ENCODE measurements at regions not wholly inside any gene's neighbourhood (a gene's known extent, or its start where the extent isn't known, plus 50 kb on each side); places are given as distances from the start of the nearest gene placed in this dataset.
A peak's percentile ranks its signal among the peaks of the same experiment; 100 is the strongest.

DNA sequence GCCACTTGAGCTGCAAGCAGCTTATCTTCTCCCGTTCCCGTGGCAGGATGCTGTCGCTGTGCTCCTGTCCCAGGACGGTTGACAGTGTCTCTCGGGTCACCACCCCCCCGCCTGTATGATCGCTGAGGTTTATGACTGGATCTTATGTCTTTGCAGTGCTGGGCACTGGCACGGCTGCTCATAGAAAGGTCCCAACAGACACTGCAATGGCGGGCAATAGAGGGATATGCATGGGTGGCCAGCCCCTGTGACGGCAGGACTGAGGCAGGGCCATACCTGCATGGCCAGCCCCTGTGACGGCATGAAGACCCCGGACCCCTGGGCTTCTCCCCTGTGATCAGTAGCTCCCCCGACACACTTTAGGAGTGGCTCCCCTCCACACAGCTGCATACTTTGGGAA lies 307.2 kb downstream of the TEX29 start:
- peaks cover 3% of the 10 kb centered on the region for H3F3A ChIP-seq (ENCODE audit: insufficient read depth, low read length, poor library complexity, severe bottlenecking)
- H3K27ac ChIP-seq (ENCODE audit: low read length): no peak overlapping the region
- no peak overlapping the region for H3K4me3 ChIP-seq (ENCODE audit: low read length)
- H3K9me3 ChIP-seq (ENCODE audit: low read length): no peaks in the 10 kb centered on the region
- H3K4me2 ChIP-seq (ENCODE audit: low read length): no peak overlapping the region
- no peak overlapping the region for H2AFZ ChIP-seq (ENCODE audit: low read depth, low read length)
- H3K27me3 ChIP-seq (ENCODE audit: insufficient read depth, low read depth, low read length): no peaks in the 10 kb centered on the region
- TF ChIP-seq TAF1 (IDR thresholded peaks at IDR 0.05; ENCODE audit: low read depth) (no peak), POLR2AphosphoS5 (IDR thresholded peaks at IDR 0.05) (no peak), SMC3 (conservative IDR thresholded peaks at IDR 0.05; ENCODE audit: poor library complexity) (no peak), RAD21 (conservative IDR thresholded peaks at IDR 0.05) (no peak), EP300 (conservative IDR thresholded peaks at IDR 0.05; ENCODE audit: poor library complexity, severe bottlenecking) (no peak), EZH2 (IDR thresholded peaks at IDR 0.05; ENCODE audit: borderline replicate concordance, insufficient read depth, low read length, poor library complexity, severe bottlenecking) (no peak), MXI1 (conservative IDR thresholded peaks at IDR 0.05; ENCODE audit: poor library complexity, severe bottlenecking) (no peak)
- TF ChIP-seq, protein P1, sequence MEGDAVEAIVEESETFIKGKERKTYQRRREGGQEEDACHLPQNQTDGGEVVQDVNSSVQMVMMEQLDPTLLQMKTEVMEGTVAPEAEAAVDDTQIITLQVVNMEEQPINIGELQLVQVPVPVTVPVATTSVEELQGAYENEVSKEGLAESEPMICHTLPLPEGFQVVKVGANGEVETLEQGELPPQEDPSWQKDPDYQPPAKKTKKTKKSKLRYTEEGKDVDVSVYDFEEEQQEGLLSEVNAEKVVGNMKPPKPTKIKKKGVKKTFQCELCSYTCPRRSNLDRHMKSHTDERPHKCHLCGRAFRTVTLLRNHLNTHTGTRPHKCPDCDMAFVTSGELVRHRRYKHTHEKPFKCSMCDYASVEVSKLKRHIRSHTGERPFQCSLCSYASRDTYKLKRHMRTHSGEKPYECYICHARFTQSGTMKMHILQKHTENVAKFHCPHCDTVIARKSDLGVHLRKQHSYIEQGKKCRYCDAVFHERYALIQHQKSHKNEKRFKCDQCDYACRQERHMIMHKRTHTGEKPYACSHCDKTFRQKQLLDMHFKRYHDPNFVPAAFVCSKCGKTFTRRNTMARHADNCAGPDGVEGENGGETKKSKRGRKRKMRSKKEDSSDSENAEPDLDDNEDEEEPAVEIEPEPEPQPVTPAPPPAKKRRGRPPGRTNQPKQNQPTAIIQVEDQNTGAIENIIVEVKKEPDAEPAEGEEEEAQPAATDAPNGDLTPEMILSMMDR (IDR thresholded peaks at IDR 0.05; ENCODE audit: poor library complexity, severe bottlenecking): no peak
- no peak overlapping the region for H3K9ac ChIP-seq (ENCODE audit: low read length)
- no peaks in the 10 kb centered on the region for H4K20me1 ChIP-seq (ENCODE audit: insufficient read depth)
- no peaks in the 10 kb centered on the region for H3K79me2 ChIP-seq (replicated peaks; ENCODE audit: insufficient read depth, low read length)
- H3K36me3 ChIP-seq (ENCODE audit: insufficient read depth, low read length): no peaks in the 10 kb centered on the region
- no peaks in the 10 kb centered on the region for H3K9me2 ChIP-seq (ENCODE audit: insufficient read depth, low read length)

DNA sequence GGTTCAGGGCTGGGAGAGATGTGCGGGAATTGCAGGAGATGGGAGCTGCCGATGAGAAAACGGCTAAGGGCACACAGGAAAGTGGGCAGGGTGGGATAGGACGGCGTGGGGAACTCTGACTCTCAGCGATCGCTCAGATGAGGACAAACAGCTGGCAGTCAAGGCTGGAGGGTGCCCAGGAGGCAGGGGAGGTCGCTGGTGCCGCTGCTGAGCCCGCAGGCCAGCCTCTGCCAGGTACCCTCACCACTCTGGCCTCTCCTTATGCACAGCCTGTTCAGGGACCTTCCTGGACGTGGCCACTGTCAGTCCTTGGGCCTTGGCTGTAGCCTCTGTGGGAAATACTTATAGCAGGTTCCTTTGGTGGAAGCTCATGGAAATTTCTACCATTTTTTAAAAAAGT lies 308.6 kb downstream of the TEX29 start:
- H3K4me2 ChIP-seq (ENCODE audit: low read length): no peak overlapping the region
- H3K79me2 ChIP-seq (replicated peaks; ENCODE audit: insufficient read depth, low read length): no peaks in the 10 kb centered on the region
- H3K27ac ChIP-seq (ENCODE audit: low read length): peak overlapping the region; percentile 88
- H3K4me3 ChIP-seq (ENCODE audit: low read length): no peak overlapping the region
- peaks cover 3% of the 10 kb centered on the region for H3F3A ChIP-seq (ENCODE audit: insufficient read depth, low read length, poor library complexity, severe bottlenecking)
- no peaks in the 10 kb centered on the region for H3K9me2 ChIP-seq (ENCODE audit: insufficient read depth, low read length)
- no peaks in the 10 kb centered on the region for H3K27me3 ChIP-seq (ENCODE audit: insufficient read depth, low read depth, low read length)
- H3K9ac ChIP-seq (ENCODE audit: low read length): peak overlapping the region; percentile 58
- no peaks in the 10 kb centered on the region for H3K9me3 ChIP-seq (ENCODE audit: low read length)
- no peaks in the 10 kb centered on the region for H4K20me1 ChIP-seq (ENCODE audit: insufficient read depth)
- no peaks in the 10 kb centered on the region for H3K36me3 ChIP-seq (ENCODE audit: insufficient read depth, low read length)
- TF ChIP-seq POLR2AphosphoS5 (IDR thresholded peaks at IDR 0.05) (no peak), EP300 (conservative IDR thresholded peaks at IDR 0.05; ENCODE audit: poor library complexity, severe bottlenecking) (no peak), RAD21 (conservative IDR thresholded peaks at IDR 0.05) (no peak), EZH2 (IDR thresholded peaks at IDR 0.05; ENCODE audit: borderline replicate concordance, insufficient read depth, low read length, poor library complexity, severe bottlenecking) (no peak), TAF1 (IDR thresholded peaks at IDR 0.05; ENCODE audit: low read depth) (no peak), SMC3 (conservative IDR thresholded peaks at IDR 0.05; ENCODE audit: poor library complexity) (no peak), MXI1 (conservative IDR thresholded peaks at IDR 0.05; ENCODE audit: poor library complexity, severe bottlenecking) (no peak)
- TF ChIP-seq, protein P2, sequence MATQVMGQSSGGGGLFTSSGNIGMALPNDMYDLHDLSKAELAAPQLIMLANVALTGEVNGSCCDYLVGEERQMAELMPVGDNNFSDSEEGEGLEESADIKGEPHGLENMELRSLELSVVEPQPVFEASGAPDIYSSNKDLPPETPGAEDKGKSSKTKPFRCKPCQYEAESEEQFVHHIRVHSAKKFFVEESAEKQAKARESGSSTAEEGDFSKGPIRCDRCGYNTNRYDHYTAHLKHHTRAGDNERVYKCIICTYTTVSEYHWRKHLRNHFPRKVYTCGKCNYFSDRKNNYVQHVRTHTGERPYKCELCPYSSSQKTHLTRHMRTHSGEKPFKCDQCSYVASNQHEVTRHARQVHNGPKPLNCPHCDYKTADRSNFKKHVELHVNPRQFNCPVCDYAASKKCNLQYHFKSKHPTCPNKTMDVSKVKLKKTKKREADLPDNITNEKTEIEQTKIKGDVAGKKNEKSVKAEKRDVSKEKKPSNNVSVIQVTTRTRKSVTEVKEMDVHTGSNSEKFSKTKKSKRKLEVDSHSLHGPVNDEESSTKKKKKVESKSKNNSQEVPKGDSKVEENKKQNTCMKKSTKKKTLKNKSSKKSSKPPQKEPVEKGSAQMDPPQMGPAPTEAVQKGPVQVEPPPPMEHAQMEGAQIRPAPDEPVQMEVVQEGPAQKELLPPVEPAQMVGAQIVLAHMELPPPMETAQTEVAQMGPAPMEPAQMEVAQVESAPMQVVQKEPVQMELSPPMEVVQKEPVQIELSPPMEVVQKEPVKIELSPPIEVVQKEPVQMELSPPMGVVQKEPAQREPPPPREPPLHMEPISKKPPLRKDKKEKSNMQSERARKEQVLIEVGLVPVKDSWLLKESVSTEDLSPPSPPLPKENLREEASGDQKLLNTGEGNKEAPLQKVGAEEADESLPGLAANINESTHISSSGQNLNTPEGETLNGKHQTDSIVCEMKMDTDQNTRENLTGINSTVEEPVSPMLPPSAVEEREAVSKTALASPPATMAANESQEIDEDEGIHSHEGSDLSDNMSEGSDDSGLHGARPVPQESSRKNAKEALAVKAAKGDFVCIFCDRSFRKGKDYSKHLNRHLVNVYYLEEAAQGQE (IDR thresholded peaks at IDR 0.05; ENCODE audit: borderline replicate concordance): no peak
- TF ChIP-seq, protein P1 (IDR thresholded peaks at IDR 0.05; ENCODE audit: poor library complexity, severe bottlenecking): no peak
- H2AFZ ChIP-seq (ENCODE audit: low read depth, low read length): no peak overlapping the region
